D341Med (cell line): ENCODE measurements at regions not wholly inside any gene's neighbourhood (a gene's known extent, or its start where the extent isn't known, plus 50 kb on each side); places are given as distances from the start of the nearest gene placed in this dataset.

Experiments
- DNase-seq: peaks from one replicate; pipeline ENCODE4 v3.0.0; 2012; ENCODE audit warnings: low spot score

DNA sequence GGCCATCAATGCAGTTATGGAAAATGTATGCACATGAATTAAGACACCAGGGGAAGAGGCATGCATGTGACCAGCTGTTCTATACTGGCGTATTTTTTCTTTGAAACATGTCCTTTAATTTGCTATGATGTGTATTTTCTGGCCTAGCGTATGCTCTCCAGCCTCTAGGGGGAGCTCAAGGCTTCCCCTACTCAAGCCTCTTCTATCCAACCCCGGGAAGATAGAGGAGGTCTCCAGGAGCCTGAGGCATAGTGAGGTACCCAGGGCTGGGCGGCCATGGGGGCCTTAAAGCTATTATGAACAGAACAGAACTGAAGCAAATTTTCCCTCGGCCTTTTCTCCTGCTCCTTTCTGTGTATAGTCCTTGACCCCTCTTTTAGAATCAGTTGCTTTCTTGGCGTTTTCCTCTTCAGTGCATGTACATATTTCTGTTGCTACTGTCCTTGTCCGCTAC is 528.9 kb downstream of the MAFB start:
- DNase-seq: peak; percentile 48

DNA sequence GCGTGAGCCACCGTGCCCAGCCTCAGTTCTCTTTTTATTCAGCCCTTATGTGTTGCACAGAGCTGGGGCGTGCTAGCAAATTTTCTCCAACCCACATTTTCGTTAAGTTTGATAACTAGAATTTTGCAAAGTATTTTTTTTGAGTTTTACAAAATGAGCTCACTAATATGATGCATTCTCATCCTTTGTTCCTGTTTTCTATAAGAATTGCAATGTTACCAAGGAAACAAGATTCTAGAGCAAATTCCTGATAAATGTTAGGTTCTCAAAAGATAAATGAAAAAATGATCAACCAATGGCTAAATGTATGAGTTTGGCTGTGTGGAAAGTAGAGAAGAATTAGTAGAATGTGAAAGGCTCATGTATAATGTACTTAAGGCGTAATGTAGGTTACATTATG is 529.8 kb downstream of the MAFB start:
- DNase-seq: no peak

DNA sequence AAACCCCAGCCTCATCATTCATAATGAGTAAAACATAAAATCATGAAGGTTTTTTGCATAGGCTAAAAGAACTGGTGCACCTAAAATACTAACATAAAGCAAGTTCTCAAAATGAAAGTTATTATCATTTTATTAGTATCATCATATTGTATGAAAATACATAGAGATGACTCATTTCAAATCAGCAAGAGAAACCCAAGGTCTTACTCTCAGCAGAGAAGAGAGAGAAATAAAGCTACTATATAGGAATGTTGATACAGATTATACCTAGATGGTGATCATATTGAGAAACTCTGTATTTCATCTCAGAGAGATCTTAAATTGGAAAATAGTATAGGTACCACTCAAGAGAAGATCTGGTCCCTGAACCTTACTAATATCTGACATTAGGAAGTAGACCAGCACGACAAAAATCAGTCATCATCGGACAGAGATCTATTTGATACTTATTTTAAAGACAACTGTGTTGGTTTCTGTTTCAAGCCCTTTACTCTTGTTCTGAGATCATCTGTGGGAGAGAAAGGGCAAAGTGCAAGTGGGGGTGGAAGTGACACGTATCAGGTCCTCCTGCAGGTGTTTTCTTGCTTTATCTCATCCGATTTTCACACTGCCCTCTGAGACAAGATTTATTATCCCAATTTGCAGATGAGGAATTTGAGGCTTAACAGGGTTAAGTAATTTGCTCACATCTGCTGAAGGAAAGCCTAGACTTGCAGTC is 532.3 kb downstream of the MAFB start:
- DNase-seq: no peak

DNA sequence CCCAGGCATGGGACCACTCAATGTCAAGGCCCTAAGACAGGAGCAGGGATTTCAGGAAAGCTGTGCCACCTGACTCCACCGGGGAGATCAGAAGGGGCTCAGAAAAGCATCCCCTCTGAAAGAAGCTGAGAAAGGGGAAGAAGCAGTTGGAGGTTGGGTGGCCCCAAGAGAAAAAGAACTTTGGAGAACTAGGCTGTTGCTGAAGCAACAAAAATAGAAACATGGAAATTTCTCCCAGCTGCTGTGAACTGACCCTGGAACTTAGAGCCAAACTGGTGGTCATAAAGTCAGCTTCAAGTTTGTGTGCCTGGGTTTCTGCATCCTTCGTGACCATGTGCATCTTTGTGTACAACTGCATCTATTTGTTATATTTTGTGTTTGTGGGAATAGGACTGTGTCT is 534.5 kb downstream of the MAFB start:
- no peak for DNase-seq

DNA sequence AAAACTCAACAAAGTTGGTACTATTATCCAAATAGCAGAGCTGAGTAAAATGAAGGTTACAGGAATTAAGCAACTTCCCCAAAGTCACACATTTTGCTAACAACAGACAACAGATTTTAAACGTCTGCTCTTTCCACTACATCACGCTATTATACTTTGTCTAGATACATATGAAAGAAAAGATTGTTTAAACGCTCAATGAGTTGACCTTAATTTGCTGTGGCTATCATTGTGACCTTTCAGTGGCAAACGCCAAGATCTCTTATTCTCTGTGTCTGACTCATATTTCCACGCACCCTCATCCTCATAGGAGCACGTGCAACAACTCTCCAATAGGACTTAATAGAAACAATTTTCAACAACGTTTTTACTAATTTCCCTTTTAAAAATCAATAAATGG is 540.1 kb downstream of the MAFB start:
- no peak for DNase-seq

DNA sequence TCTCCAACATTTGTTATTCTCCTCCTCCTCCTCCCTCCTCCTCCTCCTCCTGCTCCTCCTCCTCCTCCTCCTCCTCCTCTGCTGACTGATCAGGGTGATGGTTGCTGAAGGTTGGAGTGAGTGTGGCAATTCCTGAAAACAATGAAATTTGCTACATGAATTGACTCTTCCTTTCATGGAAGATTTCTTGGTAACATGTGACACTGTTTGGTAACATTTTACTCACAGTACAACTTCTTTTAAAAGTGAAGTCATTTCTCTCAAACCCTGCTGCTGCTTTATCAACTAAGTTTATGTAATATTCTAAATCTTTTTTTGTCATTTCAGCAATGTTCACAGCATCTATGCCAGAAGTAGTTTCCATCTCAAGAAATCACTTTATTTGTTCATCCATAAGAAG is 543.0 kb downstream of the MAFB start:
- DNase-seq: no peak

DNA sequence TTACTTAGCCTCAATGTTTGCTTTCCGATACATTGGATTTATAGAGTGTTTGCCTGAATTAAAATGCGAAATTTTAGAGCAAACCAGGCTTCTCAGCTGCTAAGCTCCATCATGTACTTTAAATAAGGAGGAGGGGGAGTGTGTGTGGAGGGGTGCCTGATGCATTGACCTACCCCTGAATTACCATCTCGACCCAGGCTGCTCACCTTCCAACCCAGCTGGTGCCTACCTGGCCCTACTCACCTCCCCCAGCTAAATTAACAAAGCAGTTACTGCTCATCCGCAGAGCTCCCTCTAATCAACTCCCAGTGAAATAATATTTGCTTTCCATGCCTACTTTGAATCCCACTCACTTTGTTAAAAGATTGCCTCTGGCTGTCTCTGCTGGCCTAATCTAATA is 544.5 kb downstream of the MAFB start:
- DNase-seq: no peak

DNA sequence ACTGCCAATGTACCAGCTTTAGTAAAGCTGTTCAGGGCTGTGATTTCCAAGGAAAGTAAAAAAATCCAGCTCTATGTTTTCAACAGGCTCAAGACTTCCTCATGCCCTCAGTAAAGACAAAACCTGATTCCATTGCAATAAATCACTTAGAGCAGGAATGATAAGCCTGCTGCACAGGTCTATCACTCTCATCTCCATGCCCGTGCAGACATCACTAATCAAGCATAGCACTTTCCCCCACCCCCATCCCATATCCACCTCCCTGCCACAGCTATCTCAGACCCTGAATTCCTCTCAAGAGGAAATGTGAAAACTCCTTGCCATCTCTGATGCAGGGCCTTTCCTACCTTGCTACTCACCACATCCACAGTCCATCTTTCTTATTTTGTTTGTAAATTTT is 554.9 kb downstream of the MAFB start:
- DNase-seq: no peak

DNA sequence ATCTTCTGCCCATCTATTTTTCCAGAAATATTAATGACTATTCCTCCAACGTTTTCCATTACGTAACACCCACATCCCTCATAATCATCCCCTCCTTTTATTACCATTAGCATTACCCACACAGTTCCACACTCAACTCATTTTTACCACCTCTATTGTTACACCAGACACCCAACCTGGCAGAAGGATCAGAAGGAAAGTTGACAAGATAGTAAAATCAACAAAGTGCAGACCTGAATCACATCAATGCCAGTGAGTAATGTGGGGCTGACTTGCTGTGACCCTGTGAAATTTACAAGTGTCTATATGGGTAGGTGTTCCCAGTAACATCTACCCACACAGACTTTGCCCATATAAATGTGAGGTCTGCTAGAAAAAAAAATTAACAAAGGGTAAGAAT is 568.2 kb downstream of the MAFB start:
- DNase-seq: no peak

DNA sequence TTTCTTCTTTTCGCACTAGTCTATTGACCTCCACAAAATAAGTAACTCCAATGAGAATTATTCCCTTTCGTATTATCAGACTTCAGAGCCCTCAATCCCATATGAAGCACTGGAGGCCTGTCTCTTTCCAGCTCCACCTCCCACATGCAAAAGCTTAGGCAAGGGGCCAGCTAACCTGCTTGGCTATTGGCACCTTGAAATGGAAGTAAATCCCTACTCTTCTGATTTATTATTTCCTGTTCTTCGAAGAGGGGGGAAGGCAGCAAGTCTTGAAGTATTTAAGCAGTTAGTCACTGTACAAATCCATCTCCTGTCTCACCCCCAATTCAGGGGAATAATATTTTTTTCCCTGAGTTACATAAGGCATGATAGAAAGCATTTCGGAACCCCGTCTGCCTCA is 577.8 kb downstream of the MAFB start:
- DNase-seq: no peak

DNA sequence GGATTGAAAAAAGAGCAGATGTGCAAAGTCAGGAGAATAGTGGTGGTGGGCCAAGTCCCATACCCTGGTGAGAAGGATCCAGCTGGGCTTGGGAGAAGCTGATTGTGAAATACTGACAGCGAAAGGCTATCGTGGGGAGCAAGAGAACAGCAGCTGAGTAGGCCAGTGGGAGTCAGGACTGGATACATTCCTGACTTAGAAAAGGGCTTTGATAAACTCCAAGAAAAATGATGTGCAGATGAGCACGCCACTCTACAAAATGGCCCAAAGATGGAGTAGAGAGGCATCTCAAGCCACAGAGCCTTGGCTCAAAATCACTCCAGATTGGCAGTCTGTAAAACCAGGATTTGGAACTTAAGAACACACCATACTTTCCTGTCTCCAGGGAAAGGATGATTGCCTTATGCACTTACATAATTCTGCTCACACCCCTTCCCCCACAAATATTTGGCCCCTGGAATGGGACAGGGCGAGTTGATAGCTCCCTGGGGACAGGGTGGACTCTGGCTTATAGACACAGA is 578.7 kb downstream of the MAFB start:
- DNase-seq: no peak

DNA sequence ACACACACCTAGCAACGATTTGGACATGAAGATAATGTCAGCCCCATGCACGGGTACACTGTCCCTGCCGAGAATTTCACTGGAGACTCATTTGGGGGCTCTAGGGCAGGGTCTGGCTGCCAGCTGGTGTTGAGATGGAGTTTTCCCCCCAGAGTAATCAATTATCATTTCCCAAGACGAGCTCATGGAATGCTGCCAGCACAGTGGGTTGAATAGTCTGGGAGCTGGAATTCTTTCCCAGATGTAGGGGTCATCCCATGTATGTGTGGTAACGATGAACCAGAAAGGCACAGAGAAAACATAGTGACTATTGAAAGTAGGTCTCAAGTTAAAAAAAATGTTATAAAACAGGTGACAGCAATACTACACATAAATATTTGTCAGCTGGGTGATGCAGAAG is 579.9 kb downstream of the MAFB start:
- DNase-seq: no peak

DNA sequence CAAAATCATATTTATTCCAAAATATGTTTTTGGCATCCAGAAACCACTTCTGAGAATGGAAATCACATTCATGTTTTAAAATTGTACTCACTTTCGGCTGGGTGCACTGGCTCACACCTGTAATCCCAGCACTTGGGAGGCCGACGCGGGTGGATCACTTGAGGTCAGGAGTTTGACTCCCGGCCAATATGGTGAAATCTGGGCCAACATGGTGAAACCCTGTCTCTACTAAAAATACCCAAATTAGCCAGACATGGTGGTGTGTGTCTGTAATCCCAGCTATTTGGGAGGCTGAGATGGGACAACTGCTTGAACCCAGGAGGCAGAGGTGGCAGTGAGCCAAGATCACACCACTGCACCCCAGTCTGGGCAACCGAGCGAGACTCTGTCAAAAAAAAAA is 580.7 kb downstream of the MAFB start:
- DNase-seq: no peak

DNA sequence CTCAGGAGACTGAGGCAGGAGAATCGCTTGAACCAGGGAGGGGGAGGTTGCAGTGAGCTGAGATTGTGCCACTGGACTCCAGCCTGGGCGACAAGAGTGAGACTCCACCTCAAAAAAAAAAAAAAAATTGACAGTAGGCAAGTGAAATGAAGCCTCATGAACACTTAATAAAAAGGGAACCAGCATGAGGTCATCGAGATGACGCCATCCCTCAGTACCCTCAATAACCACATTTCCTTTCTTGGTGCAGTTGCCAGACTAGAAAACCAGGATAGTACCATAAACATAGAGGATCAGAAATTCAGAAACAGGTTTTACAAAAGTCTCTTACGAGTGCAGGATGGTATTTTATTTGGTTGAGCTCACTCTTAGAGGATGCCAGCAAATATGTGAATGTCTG is 584.1 kb downstream of the MAFB start:
- no peak for DNase-seq

DNA sequence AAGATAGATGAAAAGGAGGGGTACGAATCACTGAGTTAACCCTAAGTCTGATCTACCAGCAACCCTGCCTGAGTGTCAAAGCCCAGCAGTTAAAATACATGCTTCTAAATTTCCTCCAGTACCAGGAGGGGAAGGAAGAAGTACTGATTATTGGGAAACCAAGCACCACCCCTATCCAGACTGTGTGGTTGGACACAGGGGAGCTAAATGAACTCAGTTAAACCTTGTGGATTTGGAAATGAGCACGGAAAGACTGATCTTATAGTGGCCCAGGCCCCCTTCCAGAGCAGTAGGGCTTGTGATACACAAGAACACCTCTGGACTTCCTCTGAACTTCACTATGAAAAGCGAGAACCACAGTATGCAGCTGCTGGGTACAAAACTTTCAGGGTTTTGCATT is 585.6 kb downstream of the MAFB start:
- DNase-seq: no peak

DNA sequence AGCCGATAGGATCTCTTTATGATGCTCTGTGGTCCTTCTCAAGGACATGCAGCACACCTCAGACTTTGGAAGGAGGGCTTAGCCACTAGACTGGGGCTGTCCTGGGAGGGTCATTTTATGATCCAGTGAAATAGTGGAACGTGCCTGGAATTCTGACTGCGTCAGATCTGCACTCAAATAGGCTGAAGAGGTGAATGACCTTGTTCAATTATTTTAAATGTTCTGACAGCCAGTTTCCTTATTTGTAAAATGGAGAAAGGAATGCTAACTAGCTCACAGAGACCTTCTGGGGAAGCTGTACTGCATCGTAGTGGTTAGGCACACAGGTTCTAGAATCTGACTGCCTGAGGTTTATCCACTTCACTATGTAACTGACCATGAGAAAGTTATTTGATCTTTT is 587.5 kb downstream of the MAFB start:
- no peak for DNase-seq

DNA sequence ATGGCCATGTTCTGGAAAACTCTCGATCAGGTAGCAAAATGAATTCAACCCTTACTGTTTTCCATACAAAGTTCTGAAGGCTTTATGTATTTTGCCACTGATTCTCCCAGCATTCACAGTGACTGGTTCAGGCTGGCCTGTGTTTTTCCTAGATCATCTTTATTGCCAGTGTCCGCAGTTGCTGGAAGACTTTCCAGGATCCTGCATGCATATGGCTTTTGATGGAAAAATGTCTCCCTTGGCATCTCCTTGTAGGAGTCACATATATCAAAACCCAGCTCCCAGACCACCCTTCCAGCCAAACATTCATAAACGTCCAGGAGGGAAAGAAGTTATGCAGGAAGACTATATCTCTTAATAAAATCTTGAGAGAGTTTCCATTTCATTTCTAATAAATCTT is 588.8 kb downstream of the MAFB start:
- no peak for DNase-seq

DNA sequence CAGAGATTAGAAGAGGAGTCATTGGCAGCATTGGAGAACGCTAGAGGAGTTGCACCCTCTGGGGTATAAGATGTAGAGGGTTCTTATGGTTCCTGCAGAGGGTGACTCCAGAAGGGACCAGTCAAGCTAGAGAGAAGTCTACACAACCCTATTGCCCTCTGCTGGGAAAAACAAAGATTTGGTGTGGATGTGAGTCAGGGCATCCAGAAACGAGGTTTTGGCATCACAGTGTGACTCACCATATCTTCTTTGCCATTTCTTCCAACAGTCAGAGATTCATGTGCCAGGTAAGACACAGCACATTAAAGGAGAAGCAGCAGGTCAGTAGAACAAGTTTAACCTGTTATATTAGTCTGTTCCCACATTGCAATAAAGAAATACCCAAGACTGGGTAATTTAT is 598.8 kb downstream of the MAFB start:
- DNase-seq: no peak

DNA sequence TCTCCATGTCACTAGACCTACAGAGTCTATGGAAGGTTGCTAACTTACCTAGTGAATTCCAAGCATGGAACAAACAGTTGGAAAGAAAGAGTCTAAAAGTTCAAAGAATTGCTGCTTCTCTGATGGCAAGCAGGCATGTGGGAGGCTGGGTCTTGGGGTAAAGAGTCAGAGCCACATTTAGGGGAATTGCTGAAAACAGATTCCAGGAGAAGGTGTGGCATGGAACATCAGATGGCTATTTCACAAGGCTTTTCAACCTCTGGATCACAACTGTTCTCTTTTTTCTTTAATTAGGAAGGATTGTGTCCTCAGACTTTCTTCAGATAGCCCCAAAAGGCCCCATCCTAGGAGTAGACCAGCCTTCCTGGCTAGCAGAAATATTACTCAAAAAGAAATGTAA is 601.5 kb downstream of the MAFB start:
- DNase-seq: no peak

DNA sequence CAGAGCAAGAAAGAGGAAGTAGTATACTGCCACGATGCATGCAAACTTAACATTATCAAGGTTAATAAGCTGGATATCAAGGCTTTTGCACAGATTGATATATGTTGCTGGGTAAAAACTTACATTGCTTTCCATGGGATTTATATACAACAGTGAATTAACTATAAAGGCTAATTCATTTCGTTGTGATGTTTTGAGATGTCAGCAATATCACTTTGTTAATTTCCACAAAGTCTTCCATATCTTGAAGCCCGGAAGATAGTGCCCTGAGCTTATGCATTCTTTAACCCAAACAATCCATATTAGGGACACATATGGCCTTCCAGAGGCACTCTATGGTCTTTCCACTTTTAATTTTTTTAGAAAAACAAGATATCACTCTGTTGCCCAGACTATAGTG is 603.5 kb downstream of the MAFB start:
- no peak for DNase-seq

DNA sequence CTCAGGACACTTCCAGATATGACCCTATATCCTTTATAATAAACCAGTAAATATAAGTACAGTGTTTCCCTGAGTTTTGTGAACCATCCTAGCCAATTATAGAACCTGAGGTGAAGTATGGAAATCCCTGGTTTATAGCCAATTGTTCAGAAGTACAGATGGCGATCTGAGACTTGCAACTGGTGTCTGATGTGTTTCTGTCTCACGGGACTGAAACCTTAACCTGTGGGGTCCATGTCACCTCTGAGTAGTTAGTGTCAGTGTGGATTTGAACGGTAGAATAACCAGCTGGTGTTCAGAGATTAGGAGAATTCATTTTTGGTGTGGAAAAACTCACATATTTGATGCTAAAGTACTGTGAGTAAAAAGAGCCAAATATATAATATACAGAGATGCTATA is 606.6 kb downstream of the MAFB start:
- no peak for DNase-seq

DNA sequence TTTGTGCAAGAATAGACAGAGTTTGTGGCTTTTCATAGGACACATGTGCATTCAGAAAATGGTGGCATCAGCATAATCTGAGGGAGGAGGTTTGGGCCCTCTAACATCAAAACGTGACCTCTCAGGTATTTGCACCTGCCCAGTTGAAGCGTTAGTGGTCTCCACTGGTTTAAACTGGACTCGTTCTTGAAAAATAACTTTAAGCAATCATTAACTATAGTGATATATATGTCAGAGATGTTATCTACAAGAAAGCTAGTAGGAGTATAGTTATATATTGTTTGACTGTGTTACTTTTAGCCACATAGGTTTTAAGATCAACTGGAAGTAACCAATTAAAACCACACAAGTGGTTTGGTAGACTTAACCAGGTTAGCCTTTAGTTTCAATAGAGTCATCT is 607.4 kb downstream of the MAFB start:
- DNase-seq: no peak

DNA sequence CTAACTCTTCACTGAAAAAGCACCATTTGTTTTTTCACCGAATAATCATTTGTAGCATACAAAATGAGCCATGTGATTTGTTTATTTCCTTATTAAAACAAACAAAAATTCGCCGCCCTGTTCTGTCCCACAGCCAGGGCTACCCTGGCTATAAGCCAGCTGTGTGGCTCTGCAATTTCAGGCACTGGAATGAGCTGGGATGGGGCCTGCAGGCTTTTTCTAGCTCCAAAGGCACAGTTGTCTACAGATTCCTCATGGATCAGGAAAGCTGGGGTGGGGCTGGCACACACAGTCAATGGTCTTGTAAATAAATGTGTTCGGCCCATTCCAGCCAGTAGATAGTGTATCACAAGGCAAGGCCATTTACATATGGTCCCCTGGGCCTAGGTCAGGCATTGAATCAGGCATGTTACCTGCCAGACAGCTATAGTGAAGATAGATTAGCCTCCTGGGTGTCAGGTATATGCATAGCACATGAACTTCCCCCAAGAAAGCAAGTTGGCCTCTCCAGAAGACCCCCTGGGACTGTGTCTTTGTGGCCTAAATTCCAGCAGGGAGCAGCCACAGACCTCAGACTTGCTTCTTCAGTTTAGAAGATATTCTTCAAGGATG is 608.9 kb downstream of the MAFB start:
- DNase-seq: no peak

DNA sequence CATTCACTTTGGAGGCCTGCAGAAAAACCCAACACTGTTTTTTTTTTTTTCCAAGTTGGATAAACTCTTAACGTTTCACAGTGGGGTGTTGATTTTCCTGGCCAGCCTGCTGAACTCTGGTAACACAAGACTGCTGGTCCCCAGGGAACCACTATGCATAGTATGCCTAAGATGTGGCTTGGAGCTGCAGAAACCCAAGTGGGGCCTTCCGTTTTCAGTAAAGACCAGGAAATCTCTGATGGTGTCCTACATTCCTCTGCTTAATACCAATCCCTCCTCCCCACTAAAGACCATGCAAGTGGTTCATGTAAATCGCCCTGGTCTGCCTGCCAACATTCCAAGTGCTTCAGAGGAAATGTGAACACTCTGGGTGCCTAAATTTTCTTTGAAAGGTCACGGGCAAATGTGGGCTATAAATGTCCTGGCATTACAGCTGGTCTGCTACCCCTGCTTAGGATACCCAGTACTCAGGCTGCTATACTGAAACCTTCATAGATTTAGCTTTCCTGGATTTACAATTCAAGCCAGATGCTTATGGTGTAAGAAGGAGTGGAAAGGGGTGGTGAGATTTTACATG is 615.4 kb downstream of the MAFB start:
- DNase-seq: no peak
